Activated T-cell treated with anti-CD3 and anti-CD28 coated beads, Interleukin-2, amount 50 U/mL, for 72 hours (primary cell): ENCODE measurements at regions not wholly inside any gene's neighbourhood (a gene's known extent, or its start where the extent isn't known, plus 50 kb on each side); places are given as distances from the start of the nearest gene placed in this dataset.

ENCODE experiments used
- ATAC-seq, 2 donors: fragments of 150-1000 bp; cut with Tn5 transposase; replicated peaks in 1 of 2; 2 replicates each; pipeline ENCODE4 v1.10.0; 2021; ENCODE audit warnings: moderate library complexity in 2 of 2, mild to moderate bottlenecking in 1 of 2
- DNase-seq, 2 donors: peaks; one replicate each; pipeline ENCODE4 v3.0.0; 2021 to 2022; ENCODE audit warnings: mixed read lengths in 1 of 2
- H3K27ac Mint-ChIP-seq: one replicate; pipeline ENCODE4 v1.8.0; 2022; ENCODE audit warnings: mild to moderate bottlenecking, moderate library complexity, mixed read lengths
- H3K27me3 Mint-ChIP-seq: one replicate; pipeline ENCODE4 v1.8.0; 2022; ENCODE audit warnings: low read depth, mixed read lengths
- H3K36me3 Mint-ChIP-seq, 2 donors: one replicate each; pipeline ENCODE4 v1.8.0; 2022; ENCODE audit warnings: mixed read lengths in 2 of 2, mild to moderate bottlenecking in 1 of 2; ENCODE audit not compliant: insufficient read depth in 2 of 2
- H3K4me1 Mint-ChIP-seq: one replicate; pipeline ENCODE4 v1.8.0; 2022; ENCODE audit warnings: low read depth, mixed read lengths
- H3K4me3 Mint-ChIP-seq, 2 donors: one replicate each; pipeline ENCODE4 v1.8.0; 2022; ENCODE audit warnings: mild to moderate bottlenecking in 2 of 2, mixed read lengths in 2 of 2, moderate library complexity in 2 of 2
- H3K9me3 Mint-ChIP-seq, 2 donors: one replicate each; pipeline ENCODE4 v1.8.0; 2022; ENCODE audit warnings: mixed read lengths in 2 of 2

GRCh38 chrX:139121616-139122286, 408.8 kb upstream of the F9 start:
- Mint-ChIP-seq H3K27ac (no peak overlapping the region), H3K4me1 (no peaks in the 10 kb centered on the region), H3K9me3 (peaks cover 2% of the 10 kb centered on the region in 2 donors), H3K27me3 (peaks cover 46% of the 10 kb centered on the region), H3K4me3 (no peak overlapping the region), H3K36me3 (peaks cover 0 to under 1% of the 10 kb centered on the region in 2 donors)
- ATAC-seq (no peak), DNase-seq (no peak)

GRCh38 chrX:139120760-139121159, 409.2 kb upstream of the FGF13 start:
- H3K4me3 Mint-ChIP-seq: no peak overlapping the region
- no peak overlapping the region for H3K27ac Mint-ChIP-seq
- peaks cover 2% of the 10 kb centered on the region in 2 donors for H3K9me3 Mint-ChIP-seq
- ATAC-seq (no peak), DNase-seq (no peak)
- no peaks in the 10 kb centered on the region for H3K4me1 Mint-ChIP-seq
- H3K36me3 Mint-ChIP-seq: no peaks in the 10 kb centered on the region
- peaks cover 41% of the 10 kb centered on the region for H3K27me3 Mint-ChIP-seq

- DNase-seq (no peak), ATAC-seq (no peak)
- H3K4me3 Mint-ChIP-seq: no peak overlapping the region
- H3K36me3 Mint-ChIP-seq: no peaks in the 10 kb centered on the region
- H3K27ac Mint-ChIP-seq: no peak overlapping the region
- H3K9me3 Mint-ChIP-seq: peaks cover 0 to 1% of the 10 kb centered on the region in 2 donors
- H3K27me3 Mint-ChIP-seq: peaks cover 28% of the 10 kb centered on the region
- no peaks in the 10 kb centered on the region for H3K4me1 Mint-ChIP-seq
Measured at GRCh38 chrX:139113708-139114107, 402.2 kb upstream of the FGF13 start.

- H3K4me3 Mint-ChIP-seq: no peak overlapping the region
- ATAC-seq (no peak), DNase-seq (no peak)
- peaks cover 0 to 1% of the 10 kb centered on the region in 2 donors for H3K9me3 Mint-ChIP-seq
- no peaks in the 10 kb centered on the region for H3K36me3 Mint-ChIP-seq
- no peaks in the 10 kb centered on the region for H3K4me1 Mint-ChIP-seq
- H3K27ac Mint-ChIP-seq: no peak overlapping the region
- H3K27me3 Mint-ChIP-seq: peaks cover 19% of the 10 kb centered on the region
Measured at GRCh38 chrX:139112432-139112831, 400.9 kb upstream of the FGF13 start.

- Mint-ChIP-seq H3K9me3 (peaks cover 0 to 1% of the 10 kb centered on the region in 2 donors), H3K36me3 (no peaks in the 10 kb centered on the region), H3K27ac (no peak overlapping the region), H3K4me1 (no peaks in the 10 kb centered on the region), H3K4me3 (no peak overlapping the region), H3K27me3 (peaks cover 14% of the 10 kb centered on the region)
- ATAC-seq (no peak), DNase-seq (no peak)
Measured at GRCh38 chrX:139106069-139106468, 394.6 kb upstream of the FGF13 start.

GRCh38 chrX:139094671-139095592, 383.4 kb upstream of the FGF13 start:
- Mint-ChIP-seq H3K36me3 (no peaks in the 10 kb centered on the region), H3K9me3 (no peaks in the 10 kb centered on the region), H3K4me3 (no peak overlapping the region), H3K4me1 (no peaks in the 10 kb centered on the region), H3K27me3 (peaks cover 30% of the 10 kb centered on the region), H3K27ac (no peak overlapping the region)
- no peak for ATAC-seq
- DNase-seq: no peak

- Mint-ChIP-seq H3K9me3 (no peaks in the 10 kb centered on the region), H3K4me1 (no peaks in the 10 kb centered on the region), H3K4me3 (no peak overlapping the region), H3K27ac (no peak overlapping the region), H3K36me3 (no peaks in the 10 kb centered on the region), H3K27me3 (peaks cover 26% of the 10 kb centered on the region)
- DNase-seq (no peak), ATAC-seq (no peak)
Measured at GRCh38 chrX:139093201-139093600, 381.7 kb upstream of the FGF13 start.

GRCh38 chrX:139091878-139092277, 380.4 kb upstream of the FGF13 start:
- no peaks in the 10 kb centered on the region for H3K4me1 Mint-ChIP-seq
- no peak overlapping the region for H3K27ac Mint-ChIP-seq
- peaks cover 25% of the 10 kb centered on the region for H3K27me3 Mint-ChIP-seq
- no peak for ATAC-seq
- H3K4me3 Mint-ChIP-seq: no peak overlapping the region
- no peaks in the 10 kb centered on the region for H3K9me3 Mint-ChIP-seq
- DNase-seq: no peak
- no peaks in the 10 kb centered on the region for H3K36me3 Mint-ChIP-seq

GRCh38 chrX:139091066-139091465, 379.5 kb upstream of the FGF13 start:
- H3K4me3 Mint-ChIP-seq: no peak overlapping the region
- H3K4me1 Mint-ChIP-seq: no peaks in the 10 kb centered on the region
- H3K36me3 Mint-ChIP-seq: no peaks in the 10 kb centered on the region
- H3K27me3 Mint-ChIP-seq: peaks cover 23% of the 10 kb centered on the region
- no peak overlapping the region for H3K27ac Mint-ChIP-seq
- H3K9me3 Mint-ChIP-seq: no peaks in the 10 kb centered on the region
- DNase-seq (no peak), ATAC-seq (no peak)

GRCh38 chrX:139086246-139086645, 374.7 kb upstream of the FGF13 start:
- Mint-ChIP-seq H3K4me3 (no peak overlapping the region), H3K9me3 (no peaks in the 10 kb centered on the region), H3K27me3 (peaks cover 12% of the 10 kb centered on the region), H3K27ac (no peak overlapping the region), H3K36me3 (no peaks in the 10 kb centered on the region), H3K4me1 (no peaks in the 10 kb centered on the region)
- DNase-seq: no peak
- ATAC-seq: no peak

GRCh38 chrX:139085404-139085803, 373.9 kb upstream of the FGF13 start:
- peaks cover 10% of the 10 kb centered on the region for H3K27me3 Mint-ChIP-seq
- H3K4me1 Mint-ChIP-seq: no peaks in the 10 kb centered on the region
- DNase-seq: no peak
- ATAC-seq: no peak
- no peak overlapping the region for H3K27ac Mint-ChIP-seq
- no peaks in the 10 kb centered on the region for H3K9me3 Mint-ChIP-seq
- no peaks in the 10 kb centered on the region for H3K36me3 Mint-ChIP-seq
- H3K4me3 Mint-ChIP-seq: no peak overlapping the region

- Mint-ChIP-seq H3K9me3 (no peaks in the 10 kb centered on the region), H3K27me3 (peaks cover 9% of the 10 kb centered on the region), H3K4me1 (no peaks in the 10 kb centered on the region), H3K27ac (no peak overlapping the region), H3K4me3 (no peak overlapping the region), H3K36me3 (no peaks in the 10 kb centered on the region)
- ATAC-seq (no peak), DNase-seq (no peak)
Measured at GRCh38 chrX:139083191-139083590, 371.7 kb upstream of the FGF13 start.

- Mint-ChIP-seq H3K4me3 (no peak overlapping the region), H3K4me1 (no peaks in the 10 kb centered on the region), H3K27me3 (no peaks in the 10 kb centered on the region), H3K9me3 (no peaks in the 10 kb centered on the region), H3K27ac (no peak overlapping the region), H3K36me3 (no peaks in the 10 kb centered on the region)
- DNase-seq (no peak), ATAC-seq (no peak)
Measured at GRCh38 chrX:139081965-139082364, 370.4 kb upstream of the FGF13 start.
